GM12878 (cell line): ENCODE measurements at regions not wholly inside any gene's neighbourhood (a gene's known extent, or its start where the extent isn't known, plus 50 kb on each side); places are given as distances from the start of the nearest gene placed in this dataset.

Source experiments
- ATAC-seq: fragments of 200-7000 bp; cut with Tn5 transposase; 3 replicates; pipeline ENCODE4 v1.9.1; 2020; ENCODE audit warnings: mild to moderate bottlenecking, moderate library complexity
- BruUV-seq: library from RNA; stranded (reverse); fragments of 400-500 nt; replicated peaks from 2 replicates; lab custom pipeline; 2021; lab: Mats Ljungman, UMichigan
- CTCF ChIA-PET: fragments of 300-600 bp; sonication (Branson Sonifier 250); formaldehyde crosslinking; extraction: SDS; loops from one replicate; lab custom pipeline; 2021; ENCODE audit warnings: inconsistent platforms; lab: Yijun Ruan, JAX
- POLR2A ChIA-PET: fragments of 350-600 bp; formaldehyde crosslinking; extraction: SDS; loops from one replicate; lab custom pipeline; 2021; ENCODE audit warnings: inconsistent platforms; lab: Charles Lee
- RAD21 ChIA-PET: fragments of 300-600 bp; sonication (Branson Sonifier 250); formaldehyde crosslinking; loops from one replicate; lab custom pipeline; 2023; ENCODE audit warnings: antibody characterized with exemption; ENCODE audit not compliant: unreplicated experiment; lab: Charles Lee
- SMC1A ChIA-PET: fragments of 300-600 bp; sonication (Branson Sonifier 250); formaldehyde crosslinking; loops from one replicate; lab custom pipeline; 2023; ENCODE audit not compliant: unreplicated experiment, uncharacterized antibody; lab: Charles Lee
- DNase-seq: peaks from one replicate; pipeline ENCODE4 v3.0.0-alpha.2; 2011; ENCODE audit warnings: low read depth, low spot score
- FAIRE-seq: peaks from 3 replicates; lab custom pipeline; 2011; peaks lifted over from hg19 to GRCh38; lab: Jason Lieb, UNC
- H2AFZ ChIP-seq: 2 replicates; pipeline ENCODE4 v1.6.0; 2011; ENCODE audit warnings: low read depth, low read length, control low read depth; ENCODE audit not compliant: control insufficient read depth
- H3K27ac ChIP-seq: 2 replicates; pipeline ENCODE4 v1.5.1; 2011; ENCODE audit warnings: control low read depth; ENCODE audit not compliant: control insufficient read depth, insufficient read depth
- H3K27me3 ChIP-seq, 2 experiments: replicated peaks in 1 of 2; 2 replicates each; pipeline versions ENCODE4 v1.6.0 to v1.6.1; 2011; ENCODE audit warnings: low read length in 1 of 2; ENCODE audit not compliant: control insufficient read depth in 2 of 2, insufficient read depth in 2 of 2
- H3K36me3 ChIP-seq, 2 experiments: 2 replicates each; pipeline ENCODE4 v1.5.1; 2011; ENCODE audit warnings: low read length in 1 of 2; ENCODE audit not compliant: control insufficient read depth in 2 of 2, insufficient read depth in 2 of 2
- H3K4me1 ChIP-seq: 2 replicates; pipeline ENCODE4 v1.6.1; 2011; ENCODE audit warnings: mild to moderate bottlenecking, low read length, moderate library complexity, mixed read lengths; ENCODE audit not compliant: control insufficient read depth, insufficient read depth
- H3K4me2 ChIP-seq: 2 replicates; pipeline ENCODE4 v1.6.0; 2011; ENCODE audit warnings: control low read depth; ENCODE audit not compliant: control insufficient read depth, insufficient read depth
- H3K4me3 ChIP-seq: fragments of 200-600 bp; sonication (generic); 2 replicates; pipeline ENCODE4 v1.5.1; 2016
- H3K79me2 ChIP-seq: 2 replicates; pipeline ENCODE4 v1.6.0; 2011; ENCODE audit warnings: low read length; ENCODE audit not compliant: control insufficient read depth, insufficient read depth
- H3K9ac ChIP-seq: 2 replicates; pipeline ENCODE4 v1.8.0; 2011; ENCODE audit warnings: low read length, control low read depth, mixed read lengths; ENCODE audit not compliant: control insufficient read depth, insufficient read depth
- H3K9me3 ChIP-seq: replicated peaks from 3 replicates; pipeline ENCODE4 v1.5.1; 2011; ENCODE audit warnings: mild to moderate bottlenecking, low read length; ENCODE audit not compliant: control insufficient read depth, insufficient read depth
- H4K20me1 ChIP-seq: 2 replicates; pipeline ENCODE4 v1.6.0; 2011; ENCODE audit not compliant: control insufficient read depth, insufficient read depth
- CBX5 ChIP-seq: sonication (generic); IDR thresholded peaks from 2 replicates; pipeline ENCODE4 v1.6.1; 2016; ENCODE audit warnings: low read depth, moderate library complexity, mild to moderate bottlenecking, inconsistent platforms
- EGR1 ChIP-seq, 2 experiments: IDR thresholded peaks; 1 replicate in 1 of 2; 2 replicates in 1 of 2; pipeline ENCODE4 v1.6.1; 2011 to 2012; ENCODE audit warnings: low read depth in 2 of 2, low read length in 2 of 2, borderline replicate concordance in 1 of 2, mild to moderate bottlenecking in 1 of 2, moderate library complexity in 1 of 2
- GABPA ChIP-seq: IDR thresholded peaks from 2 replicates; pipeline ENCODE4 v1.6.1; 2014; ENCODE audit warnings: antibody characterized with exemption, low read depth, mild to moderate bottlenecking, inconsistent platforms
- RFX5 ChIP-seq: IDR thresholded peaks from 2 replicates; pipeline ENCODE4 v1.6.1; 2011; ENCODE audit warnings: low read depth, low read length, improper control_type of control experiment
- SPI1 ChIP-seq: IDR thresholded peaks from 2 replicates; pipeline ENCODE4 v1.6.1; 2011; ENCODE audit warnings: low read depth, mild to moderate bottlenecking, low read length, moderate library complexity, borderline replicate concordance; ENCODE audit not compliant: insufficient read depth
- WGBS: methylation state at CpG from one replicate; pipeline ENCODE4 v1.1.6; 2016; ENCODE audit warnings: low lambda C conversion rate; ENCODE audit not compliant: insufficient replicate concordance, insufficient coverage; ENCODE audit errors: missing lambda C conversion rate; 5-methylcytosine and 5-hydroxymethylcytosine counted together
- in situ Hi-C: fragments of 300-500 bp; cut with MboI; formaldehyde crosslinking; loops from 9 replicates; pipeline ENCODE4 v1.14.3; 2018; ENCODE audit warnings: mixed read lengths
- intact Hi-C: fragments of 100-400 bp; cut with micrococcal nuclease; formaldehyde crosslinking; loops from one replicate; pipeline ENCODE4 v1.14.2; 2022; ENCODE audit not compliant: unreplicated experiment

- SMC1A ChIA-PET = no interaction called here
- no TSS peak for BruUV-seq
- H3K4me1 ChIP-seq = no peaks in the 10 kb centered on the region
- TF ChIP-seq EGR1 (IDR thresholded peaks at IDR 0.05; ENCODE audit: borderline replicate concordance in 1 of 2, low read depth in 2 of 2, low read length in 2 of 2) (no peak), CBX5 (no peak), GABPA (no peak), RFX5 (no peak)
- FAIRE-seq = no peak
- no peaks in the 10 kb centered on the region for H4K20me1 ChIP-seq
- no peak for ATAC-seq
- WGBS = 86% methylated on average over 4 of the region's 4 CpGs
- H3K27ac ChIP-seq = no peak overlapping the region
- in situ Hi-C loops (no loop called here), intact Hi-C loops (no loop called here)
- CTCF ChIA-PET = interaction anchor here (0.6 kb wide), 1 partner anchor 39 kb away, joined by 3 read pairs; no protein-coding TSS in a partner anchor
- no peak overlapping the region for H3K4me2 ChIP-seq
- no peaks in the 10 kb centered on the region for H3K36me3 ChIP-seq
- no peaks in the 10 kb centered on the region for H3K27me3 ChIP-seq
- H3K4me3 ChIP-seq = no peak overlapping the region
- H3K9me3 ChIP-seq = no peaks in the 10 kb centered on the region
- H3K79me2 ChIP-seq = no peaks in the 10 kb centered on the region
- DNase-seq = no peak
- RAD21 ChIA-PET = no interaction called here
- POLR2A ChIA-PET = no interaction called here
- no peak overlapping the region for H3K9ac ChIP-seq
- no peak overlapping the region for H2AFZ ChIP-seq
Observed at GRCh38 chr7:17421941-17422340, 123.5 kb downstream of the AHR start.

- H3K27ac ChIP-seq = no peak overlapping the region
- H3K79me2 ChIP-seq = no peaks in the 10 kb centered on the region
- CTCF ChIA-PET = no interaction called here
- RAD21 ChIA-PET = no interaction called here
- DNase-seq = no peak
- in situ Hi-C loops (no loop called here), intact Hi-C loops (no loop called here)
- H3K4me1 ChIP-seq = no peaks in the 10 kb centered on the region
- BruUV-seq = no TSS peak
- H2AFZ ChIP-seq = no peak overlapping the region
- ATAC-seq = no peak
- no peaks in the 10 kb centered on the region for H3K36me3 ChIP-seq
- no peak overlapping the region for H3K4me3 ChIP-seq
- no peaks in the 10 kb centered on the region; the same call in 2 of the 3 replicates for H3K9me3 ChIP-seq
- SMC1A ChIA-PET = interaction anchor here (1.6 kb wide), 1 partner anchor 120 kb away, joined by 6 read pairs; no protein-coding TSS in a partner anchor
- no peaks in the 10 kb centered on the region for H3K27me3 ChIP-seq
- no peak overlapping the region for H3K4me2 ChIP-seq
- H3K9ac ChIP-seq = no peak overlapping the region
- WGBS = 25% methylated on average over 2 of the region's 2 CpGs
- POLR2A ChIA-PET = no interaction called here
- no peak for TF ChIP-seq SPI1
- no peaks in the 10 kb centered on the region for H4K20me1 ChIP-seq
- no peak for FAIRE-seq
Observed at GRCh38 chr7:17422966-17423365, 124.5 kb downstream of the AHR start.
